Body of pancreas (tissue), 4 donors: ENCODE measurements at regions not wholly inside any gene's neighbourhood (a gene's known extent, or its start where the extent isn't known, plus 50 kb on each side); places are given as distances from the start of the nearest gene placed in this dataset.

Source experiments
- CTCF ChIP-seq, 7 experiments: fragments of 450-650 bp in 4 of 7; fragments of 200-600 bp in 3 of 7; sonication (generic) in 3 of 7; IDR thresholded peaks; one replicate each; pipeline ENCODE4 v1.5.1; 2016 to 2019; ENCODE audit warnings: antibody characterized with exemption in 7 of 7
- POLR2A ChIP-seq, 3 donors: fragments of 450-650 bp; IDR thresholded peaks; one replicate each; pipeline ENCODE4 v1.6.1; 2016; ENCODE audit warnings: antibody characterized with exemption in 3 of 3, mild to moderate bottlenecking in 2 of 3

- TF ChIP-seq CTCF (IDR thresholded peaks at IDR 0.05) (no peak), POLR2A (IDR thresholded peaks at IDR 0.05) (no peak)
Measured at GRCh38 chr7:84704380-84704779, 482.5 kb downstream of the SEMA3D start.
